ENCODE measurements at regions not wholly inside any gene's neighbourhood (a gene's known extent, or its start where the extent isn't known, plus 50 kb on each side); places are given as distances from the start of the nearest gene placed in this dataset.

DNA sequence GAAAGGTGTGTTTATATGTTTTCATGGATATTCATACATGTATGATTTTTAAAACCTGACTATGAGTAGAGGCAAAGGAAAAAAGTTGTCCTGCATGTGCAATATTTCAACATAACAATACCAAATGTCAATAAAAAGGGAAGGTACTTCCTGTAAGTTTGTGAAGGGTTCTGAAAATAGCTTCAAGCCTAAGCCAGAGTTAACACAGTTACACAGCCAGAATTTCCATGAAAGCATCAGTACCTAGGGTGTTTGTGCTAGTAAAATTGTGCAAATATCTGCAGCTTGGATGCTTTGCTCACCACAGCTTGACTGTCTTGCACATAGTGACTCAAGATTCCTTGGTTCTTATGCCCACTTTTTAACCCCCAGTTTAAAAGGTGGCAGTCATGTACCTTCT is 193.1 kb upstream of the FAR2 start:
- TF ChIP-seq, protein P1, sequence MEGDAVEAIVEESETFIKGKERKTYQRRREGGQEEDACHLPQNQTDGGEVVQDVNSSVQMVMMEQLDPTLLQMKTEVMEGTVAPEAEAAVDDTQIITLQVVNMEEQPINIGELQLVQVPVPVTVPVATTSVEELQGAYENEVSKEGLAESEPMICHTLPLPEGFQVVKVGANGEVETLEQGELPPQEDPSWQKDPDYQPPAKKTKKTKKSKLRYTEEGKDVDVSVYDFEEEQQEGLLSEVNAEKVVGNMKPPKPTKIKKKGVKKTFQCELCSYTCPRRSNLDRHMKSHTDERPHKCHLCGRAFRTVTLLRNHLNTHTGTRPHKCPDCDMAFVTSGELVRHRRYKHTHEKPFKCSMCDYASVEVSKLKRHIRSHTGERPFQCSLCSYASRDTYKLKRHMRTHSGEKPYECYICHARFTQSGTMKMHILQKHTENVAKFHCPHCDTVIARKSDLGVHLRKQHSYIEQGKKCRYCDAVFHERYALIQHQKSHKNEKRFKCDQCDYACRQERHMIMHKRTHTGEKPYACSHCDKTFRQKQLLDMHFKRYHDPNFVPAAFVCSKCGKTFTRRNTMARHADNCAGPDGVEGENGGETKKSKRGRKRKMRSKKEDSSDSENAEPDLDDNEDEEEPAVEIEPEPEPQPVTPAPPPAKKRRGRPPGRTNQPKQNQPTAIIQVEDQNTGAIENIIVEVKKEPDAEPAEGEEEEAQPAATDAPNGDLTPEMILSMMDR (IDR thresholded peaks at IDR 0.05; ENCODE audit: borderline replicate concordance, extremely low read depth, low read length, poor library complexity, severe bottlenecking), result no peak
- TF ChIP-seq EZH2 (IDR thresholded peaks at IDR 0.05; ENCODE audit: borderline replicate concordance, low read depth, low read length, severe bottlenecking), result no peak
